ENCODE measurements at regions not wholly inside any gene's neighbourhood (a gene's known extent, or its start where the extent isn't known, plus 50 kb on each side); places are given as distances from the start of the nearest gene placed in this dataset.
"Not testable (repeated sequence)": the region's sequence is repeated elsewhere in the genome, so short reads cannot be mapped to it uniquely, and the experiment has no call there.

DNA sequence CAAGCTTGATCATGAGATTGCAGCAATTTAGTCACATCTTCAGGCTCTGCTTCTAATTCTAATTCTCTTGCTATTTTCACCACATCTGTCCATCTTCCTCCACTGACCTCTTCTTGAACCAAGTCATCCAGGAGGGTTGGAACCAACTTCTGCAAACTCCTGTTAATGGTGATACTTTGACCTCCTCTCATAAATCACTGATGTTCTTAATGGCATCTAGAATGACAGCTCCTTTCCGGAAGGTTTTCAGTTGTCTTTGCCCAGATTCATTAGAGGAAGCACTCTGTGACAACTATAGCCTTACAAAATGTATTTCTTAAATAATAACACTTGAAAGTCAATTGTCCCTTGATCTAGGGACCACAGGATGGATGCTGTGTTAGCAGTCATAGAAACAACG is 136.2 kb downstream of the IGLL1 start:
- DNase-seq (ENCODE audit: low read depth in 2 of 3, low spot score in 2 of 3): not testable (repeated sequence)

DNA sequence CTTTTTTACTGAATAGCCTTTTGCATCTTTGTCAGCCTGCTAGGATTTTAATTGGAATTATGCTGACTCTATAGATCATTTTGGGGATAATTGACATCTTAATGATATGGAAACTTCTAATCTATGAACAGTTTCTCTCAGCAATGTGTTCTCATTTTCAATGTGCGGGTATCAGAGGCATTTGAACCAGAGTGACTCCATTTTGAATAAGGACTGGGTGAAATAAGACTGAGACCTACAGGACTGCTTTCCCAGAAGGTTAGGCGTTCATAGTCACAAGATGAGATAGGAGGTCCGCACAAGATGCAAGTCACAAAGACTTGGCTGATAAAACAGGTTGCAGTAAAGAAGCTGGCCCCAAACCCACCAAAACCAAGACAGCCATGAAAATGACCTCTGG is 140.5 kb downstream of the IGLL1 start:
- DNase-seq (ENCODE audit: low read depth in 2 of 3, low spot score in 2 of 3): not testable (repeated sequence)

DNA sequence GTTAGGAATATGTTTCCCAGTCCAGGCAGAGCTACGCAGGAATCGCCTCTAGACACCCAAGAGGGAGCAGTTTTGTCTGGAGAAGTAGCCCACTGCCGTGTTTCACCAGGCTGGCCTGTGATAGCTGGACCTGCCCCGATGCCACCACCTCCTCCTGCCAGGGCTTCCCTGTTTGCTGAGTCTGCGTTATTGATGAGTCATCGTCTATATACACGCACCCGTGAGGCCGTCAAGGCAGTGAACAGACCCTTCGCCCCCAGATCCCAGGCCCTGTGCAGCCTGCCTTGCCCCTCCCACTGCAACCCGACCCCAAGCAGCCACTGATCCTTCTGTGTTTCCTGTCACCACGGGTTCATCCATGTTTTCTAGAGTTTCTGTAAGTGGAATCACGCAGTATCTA is 141.9 kb downstream of the IGLL1 start:
- DNase-seq (ENCODE audit: low read depth in 2 of 3, low spot score in 2 of 3): no peak

DNA sequence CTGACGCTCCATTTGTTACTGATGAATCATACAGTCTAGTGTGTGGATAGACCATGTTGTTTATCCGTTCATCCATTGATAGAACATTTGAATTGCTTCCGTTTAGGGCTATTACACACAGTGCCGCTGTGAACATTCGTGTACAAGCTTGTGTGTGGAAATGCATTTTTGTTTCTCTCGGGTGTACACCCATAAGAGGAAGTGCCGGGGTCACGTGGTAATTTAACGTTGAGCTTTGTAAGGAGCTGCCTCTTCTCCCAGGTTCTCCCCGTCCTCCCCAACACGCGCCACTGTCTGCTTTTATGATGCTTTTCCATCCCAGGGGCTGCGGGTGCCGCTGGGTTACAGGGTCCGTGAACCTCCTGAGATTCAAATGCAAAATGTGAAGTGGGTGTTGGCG is 142.3 kb downstream of the IGLL1 start:
- no peak for DNase-seq (ENCODE audit: low read depth in 2 of 3, low spot score in 2 of 3)

DNA sequence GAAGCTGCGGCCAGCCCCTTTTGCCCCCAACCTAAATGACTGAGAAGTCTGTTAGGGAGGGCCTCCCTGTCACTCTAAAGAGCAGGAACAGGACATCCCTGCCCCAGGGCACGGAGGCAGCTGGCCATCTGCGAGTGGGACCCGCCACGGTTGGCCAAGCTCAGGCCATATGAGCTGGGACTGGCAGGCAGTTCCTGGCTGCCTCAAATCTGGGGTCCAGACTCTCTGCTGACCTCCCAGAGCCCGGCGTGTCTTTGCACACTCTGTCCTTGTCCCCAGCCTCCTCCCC is 143.0 kb downstream of the IGLL1 start:
- DNase-seq (ENCODE audit: low read depth in 2 of 3, low spot score in 2 of 3): not testable (repeated sequence)

DNA sequence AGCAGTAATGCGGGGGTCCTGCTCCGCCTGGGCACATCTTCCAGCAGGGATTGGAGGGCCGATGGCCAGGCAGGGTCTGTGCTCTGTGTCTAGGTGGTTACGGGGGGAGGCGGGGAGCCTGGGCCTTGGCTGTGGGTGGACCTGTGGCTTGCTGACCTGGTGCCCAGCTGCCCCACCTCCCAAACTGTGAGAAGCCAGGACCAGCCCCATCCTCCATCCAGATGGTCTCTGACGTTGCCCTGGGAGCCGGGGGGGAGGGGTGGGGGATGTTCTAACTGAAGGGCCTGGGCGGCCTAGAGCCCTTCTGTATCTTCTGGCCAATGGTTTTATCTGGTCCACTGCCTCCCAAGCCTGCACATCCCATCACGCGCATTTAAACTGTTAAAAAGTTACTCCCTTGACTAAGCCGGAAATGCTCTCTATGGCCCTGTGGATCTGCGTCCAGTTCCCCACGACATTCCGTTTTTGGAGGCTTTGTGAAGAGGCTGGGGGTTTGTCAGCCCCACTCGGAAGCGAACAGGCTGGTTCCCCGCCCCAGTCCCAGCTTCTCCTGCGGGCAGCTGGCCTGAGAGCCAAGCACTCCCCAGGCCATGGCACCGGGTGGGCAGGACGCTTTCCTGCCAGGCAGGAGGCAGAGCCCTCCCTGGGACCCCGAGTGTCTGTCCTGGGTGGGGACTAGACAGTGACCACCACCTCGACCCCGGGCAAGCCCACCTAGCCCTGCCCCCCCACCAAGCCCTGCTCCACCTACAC is 143.6 kb downstream of the IGLL1 start:
- DNase-seq (ENCODE audit: low read depth in 2 of 3, low spot score in 2 of 3): not testable (repeated sequence)

DNA sequence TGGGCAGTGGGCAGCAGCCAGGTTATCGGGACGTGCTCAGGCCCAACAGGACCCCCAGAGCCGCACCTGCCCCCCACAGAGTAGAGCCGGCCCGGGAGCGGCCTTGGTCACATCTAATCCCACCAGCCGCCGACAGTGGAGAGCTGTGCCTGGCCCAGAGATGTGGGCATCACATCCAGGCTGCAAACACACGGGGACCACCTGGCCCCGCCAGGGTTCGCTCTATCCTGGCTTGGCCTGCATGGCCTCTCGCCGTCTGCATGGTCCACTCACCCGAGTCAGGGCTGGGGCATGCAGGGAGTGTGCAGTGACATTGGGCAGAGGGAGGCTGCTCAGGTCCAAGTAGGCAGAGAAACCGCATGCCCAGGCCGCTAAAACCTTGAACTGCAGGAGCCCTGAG is 144.9 kb downstream of the IGLL1 start:
- not testable (repeated sequence) for DNase-seq (ENCODE audit: low read depth in 2 of 3, low spot score in 2 of 3)

DNA sequence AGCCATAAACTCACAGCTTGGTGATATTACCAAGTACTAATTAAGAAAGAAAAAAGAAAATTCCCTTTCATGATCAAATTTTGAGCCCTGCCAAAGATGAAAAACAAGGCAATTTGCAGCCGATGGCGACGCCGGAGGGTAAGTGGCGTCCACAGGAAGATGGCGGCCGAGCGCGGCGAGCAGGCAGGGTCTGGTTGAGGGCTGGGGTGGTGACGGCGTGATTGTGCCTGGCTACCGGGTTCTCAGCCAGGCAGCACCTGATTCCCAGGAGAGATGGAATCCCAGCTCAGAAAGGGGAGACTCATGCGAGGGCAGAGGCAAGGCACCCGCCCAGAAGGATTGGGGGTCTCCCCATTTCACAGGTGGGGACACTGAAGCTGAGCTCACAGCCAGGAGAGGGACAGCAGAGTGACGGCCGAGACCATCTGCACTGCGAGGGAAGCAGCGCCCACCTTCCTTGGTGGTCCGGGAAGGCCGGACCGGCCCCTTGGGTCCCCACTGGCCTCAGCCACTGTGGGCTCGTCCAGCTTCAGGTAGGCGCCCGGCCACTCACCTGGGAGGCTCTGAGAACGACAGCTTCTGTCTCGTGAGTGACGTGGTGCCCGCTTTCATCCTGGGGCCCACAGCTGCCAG is 145.8 kb downstream of the IGLL1 start:
- DNase-seq (ENCODE audit: low read depth in 2 of 3, low spot score in 2 of 3): not testable (repeated sequence)

DNA sequence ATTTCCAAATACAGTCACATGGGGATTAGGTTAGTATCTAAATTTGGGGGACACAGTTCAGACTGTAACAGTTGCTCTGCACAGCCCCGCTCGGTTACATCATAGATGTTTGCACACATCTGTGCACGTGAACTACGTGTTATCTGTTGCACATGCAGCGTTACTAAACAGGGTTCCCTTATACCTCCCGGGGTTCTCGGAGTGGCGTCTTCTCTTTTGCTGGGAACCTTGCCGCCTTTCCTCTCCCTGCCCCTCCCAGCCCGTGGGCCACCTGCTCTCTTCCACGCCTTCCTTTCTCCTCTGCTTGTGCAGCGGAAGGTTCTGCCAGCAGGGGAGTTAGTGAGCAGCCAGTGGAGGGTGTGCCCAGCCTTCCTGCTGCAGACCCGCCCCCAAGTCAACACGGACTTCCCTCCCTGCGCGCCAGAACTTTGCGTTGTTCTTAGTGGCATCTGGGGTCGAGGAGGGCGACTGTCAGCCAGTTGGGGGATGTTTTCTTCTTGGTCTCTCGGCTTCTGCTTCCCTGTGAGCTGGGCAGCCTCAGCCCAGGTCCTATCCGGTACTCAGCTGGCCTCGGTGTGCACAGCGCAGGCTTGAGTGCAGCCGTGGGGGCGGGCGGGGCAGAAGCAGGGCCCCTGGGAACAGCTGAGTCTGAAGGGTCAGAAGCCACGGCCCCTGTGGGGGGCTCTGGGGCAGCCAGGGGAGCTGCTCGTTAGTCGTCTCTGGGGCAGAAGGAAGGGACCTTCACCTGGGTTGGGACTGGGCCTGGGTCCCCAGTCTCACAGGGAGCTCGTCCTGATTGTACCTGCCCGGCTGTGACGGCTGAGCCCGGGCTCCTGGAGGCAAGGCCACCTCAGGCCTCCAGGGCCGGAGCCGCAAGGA is 146.7 kb downstream of the IGLL1 start:
- DNase-seq (ENCODE audit: low read depth in 2 of 3, low spot score in 2 of 3): peak in 2 of 3 donors; percentile 44 to 60

DNA sequence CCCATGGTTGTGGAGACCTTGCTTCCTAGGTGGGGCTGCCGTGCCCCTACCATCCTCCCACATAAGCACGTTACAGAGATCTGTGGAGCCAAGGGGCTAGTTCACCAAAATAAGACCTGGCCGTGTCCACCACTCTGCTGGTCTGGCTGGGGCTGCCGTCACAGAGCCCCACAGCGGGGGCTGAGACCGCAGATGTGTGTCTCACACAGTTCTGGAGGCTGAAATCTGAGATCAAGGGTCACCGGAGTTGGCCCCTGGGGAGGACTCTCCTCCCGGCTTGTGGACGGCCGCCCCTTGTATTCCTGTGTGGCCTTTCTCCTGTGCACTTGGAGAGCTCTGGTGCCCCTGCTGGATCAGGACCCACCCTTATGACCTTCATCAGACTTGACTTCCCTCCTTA is 147.4 kb downstream of the IGLL1 start:
- not testable (repeated sequence) for DNase-seq (ENCODE audit: low read depth in 2 of 3, low spot score in 2 of 3)

DNA sequence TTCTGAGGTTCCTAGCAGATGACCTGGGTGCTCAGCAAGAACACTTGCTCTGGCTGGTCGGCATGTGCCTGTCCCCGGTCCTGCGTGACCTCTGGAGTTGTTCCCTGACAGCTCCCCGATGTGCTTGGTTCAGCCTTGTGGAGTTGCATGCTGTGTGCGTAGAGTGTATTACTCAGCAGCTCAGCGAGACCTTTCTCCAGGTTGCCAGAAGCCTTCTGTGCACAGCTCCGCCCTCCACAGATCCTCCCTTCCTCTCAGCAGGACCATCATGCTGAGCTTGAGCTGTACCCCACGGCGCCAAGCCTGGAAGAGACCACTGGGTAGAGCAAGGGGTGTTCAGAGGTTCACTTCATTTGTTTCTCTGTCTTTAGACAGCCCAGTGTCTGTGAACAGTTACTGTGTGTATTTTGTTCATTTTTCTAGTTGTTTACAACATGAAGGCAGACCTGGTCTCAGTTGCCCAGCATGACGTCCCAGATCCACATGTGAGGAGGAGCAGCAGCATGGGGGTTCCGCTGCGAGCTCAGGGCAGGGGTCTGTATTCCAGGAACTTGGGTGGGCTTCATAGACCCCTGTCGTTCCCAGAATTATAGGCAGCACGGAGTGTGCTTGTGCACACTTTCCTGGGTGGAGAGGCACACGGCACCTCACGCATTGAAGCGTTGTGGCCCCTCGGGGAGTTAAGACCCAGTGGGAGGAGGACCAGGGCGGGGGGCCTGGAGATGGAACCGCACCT is 148.6 kb downstream of the IGLL1 start:
- no peak for DNase-seq (ENCODE audit: low read depth in 2 of 3, low spot score in 2 of 3)

DNA sequence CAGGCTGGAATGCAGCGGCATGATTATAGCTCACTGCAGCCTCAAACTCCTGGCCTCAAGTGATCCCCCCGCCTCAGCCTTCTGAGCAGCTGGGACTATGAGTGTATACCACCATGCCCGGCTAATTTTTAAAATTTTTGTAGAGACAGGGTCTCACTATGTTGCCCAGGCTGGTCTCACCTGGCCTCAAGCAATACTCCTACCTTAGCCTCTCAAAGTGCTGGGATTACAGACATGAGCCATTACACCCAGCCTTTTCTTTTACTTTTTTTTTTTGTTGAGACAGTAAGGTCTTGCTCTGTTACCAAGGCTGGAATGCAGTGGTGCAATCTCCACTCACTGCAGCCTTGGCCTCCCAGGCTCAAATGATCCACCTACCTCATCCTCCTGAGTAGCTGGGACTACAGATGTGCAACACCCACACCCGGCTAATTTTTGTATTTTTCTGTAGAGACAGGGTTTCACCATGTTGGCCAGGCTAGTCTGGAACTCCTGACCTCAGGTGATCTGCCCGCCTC is 155.5 kb downstream of the IGLL1 start:
- DNase-seq (ENCODE audit: low read depth in 2 of 3, low spot score in 2 of 3): not testable (repeated sequence)

DNA sequence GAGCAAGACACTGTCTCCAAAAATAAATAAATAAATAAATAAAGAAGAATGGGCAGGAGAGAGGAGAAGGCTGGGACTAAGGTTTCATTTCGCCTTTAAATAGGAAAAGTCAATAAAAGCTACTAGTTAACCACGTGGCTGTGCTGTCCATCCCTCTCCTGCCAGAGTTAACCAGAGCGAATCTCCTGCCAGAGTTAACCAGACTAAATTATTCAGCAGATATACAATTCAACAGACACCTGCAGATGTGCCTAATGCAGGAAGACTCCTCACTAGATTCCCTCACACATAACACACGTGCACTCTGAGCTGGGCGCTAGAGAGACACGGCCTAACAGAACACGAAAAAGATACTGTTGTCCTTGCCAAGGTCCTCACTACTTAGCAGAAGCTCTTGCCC is 156.1 kb downstream of the IGLL1 start:
- no peak for DNase-seq (ENCODE audit: low read depth in 2 of 3, low spot score in 2 of 3)

DNA sequence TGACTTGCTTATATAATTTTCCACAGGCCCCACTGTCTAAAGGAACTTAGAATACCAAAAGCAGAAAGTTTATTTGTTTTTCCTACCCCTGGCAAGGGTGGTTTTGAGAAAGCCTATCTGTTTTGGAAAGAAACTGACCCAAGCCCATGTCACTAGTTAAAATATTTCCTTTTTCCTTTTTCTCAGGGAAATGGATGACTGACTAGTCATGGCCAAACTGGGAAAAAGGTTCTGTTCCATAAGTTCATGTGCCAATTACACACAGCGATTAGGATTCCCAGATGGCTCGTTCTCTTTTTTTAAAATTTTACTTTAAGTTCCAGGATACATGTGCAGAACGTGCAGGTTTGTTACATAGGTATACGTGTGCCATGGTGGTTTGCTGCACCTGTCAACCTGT is 157.8 kb downstream of the IGLL1 start:
- not testable (repeated sequence) for DNase-seq (ENCODE audit: low read depth in 2 of 3, low spot score in 2 of 3)

DNA sequence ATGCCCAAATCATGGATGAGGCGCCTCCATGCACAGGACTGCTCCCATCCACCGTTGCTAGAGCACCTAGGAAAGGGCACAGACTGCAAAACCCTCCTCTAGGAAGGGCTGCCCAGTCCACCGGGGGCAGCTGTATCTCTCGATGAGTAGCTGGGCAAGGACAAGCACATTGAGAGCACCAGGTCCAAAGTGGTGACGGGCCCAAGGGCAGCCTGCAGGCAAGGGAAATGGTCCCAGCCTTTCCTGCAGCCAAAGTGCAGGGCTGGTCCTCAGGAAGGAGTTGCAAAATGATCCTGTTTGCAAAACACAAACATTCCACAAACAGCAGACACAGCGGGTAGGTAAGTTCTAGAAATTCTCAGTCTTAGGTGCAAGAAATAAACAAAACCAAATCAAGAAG is 158.8 kb downstream of the IGLL1 start:
- DNase-seq (ENCODE audit: low read depth in 2 of 3, low spot score in 2 of 3): not testable (repeated sequence)

DNA sequence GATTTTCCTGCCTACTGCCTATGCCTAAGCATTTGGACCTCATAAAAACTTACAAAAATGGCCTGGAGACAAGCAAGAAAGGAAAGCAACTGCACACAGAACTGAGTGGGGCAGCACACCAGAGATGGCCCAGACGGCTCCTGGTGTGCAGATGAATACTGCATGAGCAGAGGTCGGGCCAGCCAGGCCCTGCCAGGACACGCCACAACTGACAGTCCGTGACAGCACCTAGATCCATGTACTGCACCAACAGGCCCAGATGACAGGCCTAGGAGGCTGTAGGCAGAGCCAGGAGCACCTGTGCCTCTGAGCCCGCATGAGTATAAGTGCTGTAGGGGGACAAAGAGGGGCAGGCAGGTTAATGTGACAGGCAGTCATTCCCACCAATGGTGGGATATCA is 160.2 kb downstream of the IGLL1 start:
- no peak for DNase-seq (ENCODE audit: low read depth in 2 of 3, low spot score in 2 of 3)

DNA sequence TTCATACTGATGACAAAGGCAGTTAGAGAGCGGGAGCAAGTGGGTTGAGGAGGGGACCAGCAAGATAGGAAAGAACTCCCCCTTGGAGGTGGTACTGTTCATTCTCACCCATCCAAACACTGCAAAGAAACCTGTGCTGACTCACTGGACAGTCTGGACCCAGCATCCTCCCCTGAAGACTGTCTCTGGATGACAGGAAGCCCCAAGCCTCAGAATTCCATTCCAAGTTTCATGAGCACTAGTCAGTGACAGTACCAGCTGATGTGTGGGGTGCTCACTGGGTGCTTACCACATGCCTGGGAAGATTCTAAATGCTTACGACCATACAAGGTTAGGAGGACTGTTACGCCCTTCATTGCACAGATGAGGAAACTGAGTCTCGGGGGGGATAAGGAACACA is 160.9 kb downstream of the IGLL1 start:
- no peak for DNase-seq (ENCODE audit: low read depth in 2 of 3, low spot score in 2 of 3)

DNA sequence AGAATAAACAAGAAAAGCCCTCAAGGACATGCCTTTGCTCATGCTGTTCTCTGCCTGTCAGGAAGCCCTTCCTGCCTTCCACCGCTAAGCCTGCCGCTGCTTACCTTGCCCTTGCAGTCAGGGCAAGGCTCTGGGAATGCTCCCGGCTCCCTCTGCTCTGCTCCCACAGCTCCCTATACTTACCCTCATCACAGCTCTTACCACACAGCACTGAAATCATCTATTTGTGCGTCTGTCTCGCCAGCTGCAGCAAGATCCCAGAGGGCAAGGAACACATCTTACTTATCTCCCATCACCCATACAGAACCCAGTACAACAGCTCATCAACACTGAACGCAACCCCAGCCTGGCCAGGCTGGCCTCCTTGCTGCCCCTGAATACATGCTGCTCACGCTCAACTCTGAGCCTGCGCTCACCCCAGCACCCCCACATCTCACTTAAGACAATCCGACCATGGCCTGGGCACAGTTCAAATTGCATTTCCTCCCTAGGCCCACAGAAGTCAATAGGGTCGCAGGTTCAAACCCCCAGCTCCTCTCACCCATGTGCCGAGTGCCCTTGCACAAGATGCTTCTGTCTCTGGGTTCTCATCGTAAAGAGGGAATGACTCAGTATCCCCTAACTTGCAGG is 161.8 kb downstream of the IGLL1 start:
- DNase-seq (ENCODE audit: low read depth in 2 of 3, low spot score in 2 of 3): no peak

DNA sequence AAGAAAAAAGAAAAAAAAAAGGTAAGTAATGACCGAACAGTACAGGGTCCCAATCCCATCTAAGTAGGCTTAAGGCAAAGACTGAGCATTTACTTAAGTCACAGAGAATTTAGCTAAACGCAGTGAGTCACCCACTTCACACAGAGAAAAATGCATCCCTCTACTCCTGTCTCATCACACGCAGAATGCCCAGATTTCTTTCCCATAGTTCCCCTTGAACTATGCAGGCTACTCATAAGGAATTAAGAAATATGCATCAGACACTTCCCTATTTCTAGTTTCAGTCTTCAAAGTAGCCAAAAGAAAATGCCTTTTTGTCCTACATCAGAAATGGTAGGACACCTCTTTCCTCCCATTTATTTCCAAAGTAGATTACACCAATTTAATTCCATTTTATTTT is 162.8 kb downstream of the IGLL1 start:
- DNase-seq (ENCODE audit: low read depth in 2 of 3, low spot score in 2 of 3): not testable (repeated sequence)

DNA sequence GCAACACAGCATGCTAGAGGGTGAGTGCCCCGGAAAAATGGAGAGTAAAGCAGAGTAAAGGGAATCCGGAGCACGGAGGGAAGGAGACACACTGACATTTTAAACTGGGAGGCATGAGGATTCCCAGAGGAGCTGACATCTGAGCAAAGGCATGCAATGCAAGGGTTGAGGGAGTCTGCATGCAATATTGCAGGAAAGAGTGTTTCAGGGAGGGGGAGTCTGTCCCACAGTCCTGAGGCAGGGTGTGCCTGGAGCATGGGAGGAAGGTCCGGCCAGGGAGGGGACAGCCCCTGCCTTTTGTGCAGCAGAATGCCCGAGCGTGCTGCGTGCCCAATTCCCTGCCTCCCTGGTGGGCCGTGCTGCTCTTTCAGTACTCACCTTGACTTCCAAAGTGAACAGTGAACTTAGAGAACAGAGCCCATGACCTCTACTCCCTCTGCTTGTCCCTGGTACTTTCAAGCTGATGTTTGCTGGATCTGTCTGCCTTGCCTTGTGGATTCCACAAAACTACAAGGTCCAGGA is 163.9 kb downstream of the IGLL1 start:
- not testable (repeated sequence) for DNase-seq (ENCODE audit: low read depth in 2 of 3, low spot score in 2 of 3)

Data from hematopoietic multipotent progenitor cell (in vitro differentiated cells).